GM12864 (cell line): ENCODE measurements at regions not wholly inside any gene's neighbourhood (a gene's known extent, or its start where the extent isn't known, plus 50 kb on each side); places are given as distances from the start of the nearest gene placed in this dataset.

Source experiments
- DNase-seq: peaks from one replicate; pipeline ENCODE4 v3.0.0-alpha.2; 2011; ENCODE audit warnings: low read depth
- H3K4me3 ChIP-seq: 2 replicates; pipeline ENCODE4 v1.5.1; 2011; ENCODE audit warnings: mild to moderate bottlenecking, low read depth, low read length, control low read depth
- TF ChIP-seq, protein P1 (sequence below): IDR thresholded peaks from 2 replicates; pipeline ENCODE4 v1.5.1; 2011; ENCODE audit warnings: low read depth, mild to moderate bottlenecking, moderate library complexity, low read length, control low read depth, inconsistent platforms; ENCODE audit errors: missing control alignments

DNA sequence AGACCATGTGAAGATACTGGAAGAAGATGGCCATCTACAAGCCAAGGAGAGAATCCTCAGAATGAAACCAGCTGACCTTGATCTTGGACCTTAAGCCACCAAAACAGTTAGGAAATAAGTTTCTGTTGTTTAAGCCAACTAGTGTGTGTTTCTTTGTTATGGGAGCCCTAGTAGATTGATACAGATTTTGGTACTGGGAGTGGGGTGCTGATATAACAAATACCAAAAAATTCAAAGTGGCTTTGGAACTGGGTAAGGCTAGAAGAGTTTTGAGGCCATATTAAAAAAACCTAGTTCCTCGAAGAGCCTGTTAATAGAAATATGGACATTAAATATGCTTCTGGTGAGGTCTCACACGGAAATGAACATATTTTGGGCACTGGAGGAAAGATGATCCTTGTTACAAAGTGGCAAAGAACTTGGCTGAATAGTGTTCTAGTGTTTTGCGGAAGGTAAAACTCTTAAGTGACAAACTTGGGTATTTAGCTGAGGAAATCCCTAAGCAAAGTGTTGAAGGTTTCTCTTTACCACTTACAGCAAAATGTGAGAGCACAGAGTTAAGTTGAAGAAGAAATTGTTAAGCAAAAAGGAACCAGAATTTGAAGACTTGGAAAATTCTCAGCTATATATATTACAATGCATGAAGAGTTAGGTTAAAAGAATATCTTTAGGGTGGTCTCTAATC is 55.1 kb upstream of the CD83 start:
- no peak for DNase-seq

GRCh38 chr6:14063756-14064155 is 53.8 kb upstream of the CD83 start:
- TF ChIP-seq, protein P1, sequence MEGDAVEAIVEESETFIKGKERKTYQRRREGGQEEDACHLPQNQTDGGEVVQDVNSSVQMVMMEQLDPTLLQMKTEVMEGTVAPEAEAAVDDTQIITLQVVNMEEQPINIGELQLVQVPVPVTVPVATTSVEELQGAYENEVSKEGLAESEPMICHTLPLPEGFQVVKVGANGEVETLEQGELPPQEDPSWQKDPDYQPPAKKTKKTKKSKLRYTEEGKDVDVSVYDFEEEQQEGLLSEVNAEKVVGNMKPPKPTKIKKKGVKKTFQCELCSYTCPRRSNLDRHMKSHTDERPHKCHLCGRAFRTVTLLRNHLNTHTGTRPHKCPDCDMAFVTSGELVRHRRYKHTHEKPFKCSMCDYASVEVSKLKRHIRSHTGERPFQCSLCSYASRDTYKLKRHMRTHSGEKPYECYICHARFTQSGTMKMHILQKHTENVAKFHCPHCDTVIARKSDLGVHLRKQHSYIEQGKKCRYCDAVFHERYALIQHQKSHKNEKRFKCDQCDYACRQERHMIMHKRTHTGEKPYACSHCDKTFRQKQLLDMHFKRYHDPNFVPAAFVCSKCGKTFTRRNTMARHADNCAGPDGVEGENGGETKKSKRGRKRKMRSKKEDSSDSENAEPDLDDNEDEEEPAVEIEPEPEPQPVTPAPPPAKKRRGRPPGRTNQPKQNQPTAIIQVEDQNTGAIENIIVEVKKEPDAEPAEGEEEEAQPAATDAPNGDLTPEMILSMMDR = no peak
- no peak overlapping the region for H3K4me3 ChIP-seq
- no peak for DNase-seq

More for the DNA sequence above, 55.1 kb upstream of the CD83 start:
- H3K4me3 ChIP-seq = no peak overlapping the region
- TF ChIP-seq, protein P1 = no peak

DNA sequence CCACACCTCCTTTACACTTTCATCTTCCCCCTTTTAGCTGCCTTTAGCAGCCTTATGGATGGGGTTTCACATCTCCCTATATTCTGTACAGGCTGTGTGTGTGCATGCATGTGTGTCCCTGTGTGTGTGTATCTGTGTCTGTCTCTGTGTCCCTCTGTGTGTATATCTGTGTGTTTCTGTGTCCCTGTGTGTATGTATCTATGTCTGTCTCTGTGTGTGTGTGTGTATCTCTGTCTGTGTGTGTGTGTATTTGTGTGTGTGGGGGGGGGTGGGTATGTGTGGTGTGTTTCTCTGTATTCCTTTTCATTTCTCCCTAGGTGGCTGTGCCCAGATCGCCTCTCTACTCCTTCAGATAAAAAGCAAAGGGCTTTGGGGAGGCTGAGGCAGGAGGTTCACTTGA is 52.2 kb upstream of the CD83 start:
- TF ChIP-seq, protein P1 = no peak
- H3K4me3 ChIP-seq = no peak overlapping the region
- DNase-seq = no peak

- DNase-seq = no peak
- TF ChIP-seq, protein P1 = peak; percentile 49
- no peak overlapping the region for H3K4me3 ChIP-seq
Observed at GRCh38 chr6:14066782-14067406, 50.7 kb upstream of the CD83 start.

DNA sequence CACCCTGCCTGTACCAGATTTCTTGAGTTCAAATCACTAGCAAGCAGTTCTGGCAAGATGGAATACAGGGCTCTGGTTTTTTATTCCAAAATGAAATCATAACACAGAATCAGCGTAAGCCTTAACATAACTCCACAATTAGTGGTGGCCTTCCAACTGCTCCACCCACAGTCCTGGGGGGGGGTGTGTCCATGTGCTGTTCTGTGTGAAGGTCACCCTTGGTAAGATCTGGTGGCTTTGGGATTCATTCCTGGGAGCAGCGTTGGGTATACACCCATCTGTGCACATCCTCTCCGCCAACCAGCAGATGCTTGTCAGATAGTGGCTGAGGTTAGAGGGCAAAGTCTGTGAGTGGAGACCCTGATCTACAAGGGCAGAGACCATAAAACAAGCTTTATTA is 49.9 kb upstream of the CD83 start:
- TF ChIP-seq, protein P1 = no peak
- DNase-seq = no peak
- H3K4me3 ChIP-seq = no peak overlapping the region
